Astrocyte (in vitro differentiated cells and primary cell): ENCODE measurements at regions not wholly inside any gene's neighbourhood (a gene's known extent, or its start where the extent isn't known, plus 50 kb on each side); places are given as distances from the start of the nearest gene placed in this dataset.

Source experiments
- EZH2 ChIP-seq: IDR thresholded peaks from 2 replicates; pipeline ENCODE4 v1.6.1; 2012; ENCODE audit warnings: mild to moderate bottlenecking, low read length, inconsistent platforms; ENCODE audit not compliant: insufficient read depth
- TF ChIP-seq, protein P1 (sequence below): IDR thresholded peaks from 2 replicates; pipeline ENCODE4 v1.5.1; 2011; ENCODE audit warnings: low read depth, mild to moderate bottlenecking, inconsistent platforms, low read length, moderate library complexity; ENCODE audit not compliant: insufficient read depth

DNA sequence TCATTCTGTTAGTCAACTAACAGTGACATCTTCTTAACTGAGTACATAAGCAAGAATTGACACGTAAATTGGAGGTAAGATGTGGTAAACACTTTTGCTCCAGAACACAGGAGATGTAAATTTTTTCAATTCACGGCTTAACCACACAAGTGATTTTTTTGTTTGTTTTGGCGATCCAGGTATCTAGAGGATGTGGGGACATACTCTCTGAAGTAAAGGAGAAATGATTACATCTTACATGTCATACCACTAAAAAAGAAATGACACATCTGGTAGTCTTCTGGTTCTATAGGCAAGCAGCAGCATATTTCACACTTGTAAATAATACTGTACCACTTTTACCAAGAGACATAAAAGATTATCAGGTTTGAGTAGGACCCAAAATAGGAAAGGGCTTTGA is 200.3 kb upstream of the ZWINT start:
- TF ChIP-seq, protein P1, sequence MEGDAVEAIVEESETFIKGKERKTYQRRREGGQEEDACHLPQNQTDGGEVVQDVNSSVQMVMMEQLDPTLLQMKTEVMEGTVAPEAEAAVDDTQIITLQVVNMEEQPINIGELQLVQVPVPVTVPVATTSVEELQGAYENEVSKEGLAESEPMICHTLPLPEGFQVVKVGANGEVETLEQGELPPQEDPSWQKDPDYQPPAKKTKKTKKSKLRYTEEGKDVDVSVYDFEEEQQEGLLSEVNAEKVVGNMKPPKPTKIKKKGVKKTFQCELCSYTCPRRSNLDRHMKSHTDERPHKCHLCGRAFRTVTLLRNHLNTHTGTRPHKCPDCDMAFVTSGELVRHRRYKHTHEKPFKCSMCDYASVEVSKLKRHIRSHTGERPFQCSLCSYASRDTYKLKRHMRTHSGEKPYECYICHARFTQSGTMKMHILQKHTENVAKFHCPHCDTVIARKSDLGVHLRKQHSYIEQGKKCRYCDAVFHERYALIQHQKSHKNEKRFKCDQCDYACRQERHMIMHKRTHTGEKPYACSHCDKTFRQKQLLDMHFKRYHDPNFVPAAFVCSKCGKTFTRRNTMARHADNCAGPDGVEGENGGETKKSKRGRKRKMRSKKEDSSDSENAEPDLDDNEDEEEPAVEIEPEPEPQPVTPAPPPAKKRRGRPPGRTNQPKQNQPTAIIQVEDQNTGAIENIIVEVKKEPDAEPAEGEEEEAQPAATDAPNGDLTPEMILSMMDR = no peak
- no peak for TF ChIP-seq EZH2
